HEK293T (cell line): ENCODE measurements at regions not wholly inside any gene's neighbourhood (a gene's known extent, or its start where the extent isn't known, plus 50 kb on each side); places are given as distances from the start of the nearest gene placed in this dataset.

ENCODE experiments used
- ARNT ChIP-seq: fragments of 450-650 bp; IDR thresholded peaks from 2 replicates; pipeline ENCODE4 v1.6.1; 2017; ENCODE audit warnings: mild to moderate bottlenecking
- CTBP1 ChIP-seq: fragments of 450-650 bp; IDR thresholded peaks from 2 replicates; pipeline ENCODE4 v1.6.1; 2016; ENCODE audit warnings: borderline replicate concordance
- FOXM1 ChIP-seq: fragments of 450-650 bp; IDR thresholded peaks from 2 replicates; pipeline ENCODE4 v1.6.1; 2017; ENCODE audit warnings: mild to moderate bottlenecking, borderline replicate concordance
- HDGF ChIP-seq: fragments of 450-650 bp; IDR thresholded peaks from 2 replicates; pipeline ENCODE4 v1.6.1; 2017; ENCODE audit warnings: antibody characterized with exemption, borderline replicate concordance
- L3MBTL2 ChIP-seq: fragments of 450-650 bp; conservative IDR thresholded peaks from 2 replicates; pipeline ENCODE4 v1.6.1; 2016; ENCODE audit warnings: mild to moderate bottlenecking
- LEF1 ChIP-seq: fragments of 450-650 bp; IDR thresholded peaks from 2 replicates; pipeline ENCODE4 v1.6.1; 2017; ENCODE audit warnings: mild to moderate bottlenecking, borderline replicate concordance
- NFRKB ChIP-seq: fragments of 450-650 bp; IDR thresholded peaks from 2 replicates; pipeline ENCODE4 v1.6.1; 2016; ENCODE audit warnings: mild to moderate bottlenecking, moderate library complexity
- SP1 ChIP-seq: fragments of 450-650 bp; IDR thresholded peaks from 2 replicates; pipeline ENCODE4 v1.6.1; 2017
- TARDBP ChIP-seq: fragments of 450-650 bp; IDR thresholded peaks from 2 replicates; pipeline ENCODE4 v1.6.1; 2016

DNA sequence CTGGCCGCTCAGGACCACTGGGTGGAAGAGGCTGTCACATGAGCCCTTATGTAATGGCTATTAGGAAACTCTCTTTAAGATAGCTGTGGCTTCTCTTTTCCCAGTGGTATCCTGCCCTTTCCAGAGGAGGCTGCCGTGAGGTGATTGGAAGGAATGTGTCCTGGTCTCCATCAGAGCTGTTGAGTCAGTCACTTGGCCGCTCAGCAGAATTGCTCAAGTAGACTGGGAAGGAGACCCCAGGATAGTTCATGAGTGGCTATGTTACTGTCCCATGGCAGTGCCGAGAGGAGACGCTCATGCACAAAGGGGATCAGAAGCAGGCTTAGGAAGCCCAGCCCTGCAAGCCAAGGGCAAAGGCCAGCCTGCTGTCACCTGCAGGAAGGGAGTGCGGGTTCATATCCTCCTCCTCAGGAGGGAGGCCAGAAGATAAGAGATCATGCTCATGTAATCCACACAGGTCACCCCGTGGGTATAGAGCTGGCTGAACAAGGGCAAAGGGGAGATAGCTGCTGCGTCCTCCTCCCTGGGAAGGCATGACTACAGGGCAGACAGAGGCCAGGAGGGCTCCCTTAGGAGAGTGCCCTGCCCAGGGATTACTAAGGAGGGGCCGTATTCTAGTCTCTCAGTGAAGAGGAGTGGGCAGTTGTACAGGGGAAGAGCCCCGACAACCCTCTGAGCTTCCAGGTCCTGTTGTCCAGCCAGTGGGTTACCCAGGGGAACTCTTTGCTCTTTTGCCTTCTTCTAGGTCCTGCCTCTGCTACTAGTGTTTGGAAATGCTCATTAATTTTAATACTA is 137.0 kb upstream of the MAX start:
- TF ChIP-seq FOXM1 (no peak), TARDBP (no peak), LEF1 (no peak), SP1 (no peak), L3MBTL2 (no peak), NFRKB (no peak), ARNT (no peak), HDGF (no peak), CTBP1 (no peak)
